Prostate gland (tissue), 2 donors: ENCODE measurements at regions not wholly inside any gene's neighbourhood (a gene's known extent, or its start where the extent isn't known, plus 50 kb on each side); places are given as distances from the start of the nearest gene placed in this dataset.

Source experiments
- DNase-seq: peaks from one replicate; pipeline ENCODE4 v3.0.0-alpha.2; 2019; ENCODE audit warnings: low spot score
- H3K27ac ChIP-seq, 2 donors: fragments of 200-600 bp; sonication (generic); 2 replicates each; pipeline ENCODE4 v1.5.1; 2017 to 2019
- H3K27me3 ChIP-seq: fragments of 200-600 bp; sonication (generic); replicated peaks from 2 replicates; pipeline ENCODE4 v1.5.1; 2019; ENCODE audit not compliant: insufficient read depth
- H3K36me3 ChIP-seq, 2 donors: fragments of 200-600 bp; sonication (generic); 1 replicate in 1 of 2; 2 replicates in 1 of 2; pipeline versions ENCODE4 v1.5.1 to v1.8.1; 2017 to 2019
- H3K4me1 ChIP-seq: fragments of 200-600 bp; sonication (generic); replicated peaks from 2 replicates; pipeline ENCODE4 v1.5.1; 2019
- H3K4me3 ChIP-seq, 2 donors: fragments of 200-600 bp; sonication (generic); 2 replicates each; pipeline ENCODE4 v1.5.1; 2017 to 2019
- H3K9me3 ChIP-seq: fragments of 200-600 bp; sonication (generic); 2 replicates; pipeline ENCODE4 v1.5.1; 2017
- CTCF ChIP-seq, 4 experiments: fragments of 200-600 bp in 2 of 4; fragments of 450-650 bp in 2 of 4; sonication (generic) in 2 of 4; IDR thresholded peaks; 1 replicate in 3 of 4; 2 replicates in 1 of 4; pipeline ENCODE4 v1.5.1; 2016 to 2019; ENCODE audit warnings: antibody characterized with exemption in 4 of 4, mild to moderate bottlenecking in 2 of 4, moderate library complexity in 2 of 4
- POLR2A ChIP-seq: fragments of 450-650 bp; IDR thresholded peaks from one replicate; pipeline ENCODE4 v1.6.1; 2016; ENCODE audit warnings: antibody characterized with exemption, mild to moderate bottlenecking
- POLR2AphosphoS5 ChIP-seq: sonication (generic); formaldehyde crosslinking; IDR thresholded peaks from one replicate; pipeline ENCODE4 v1.6.1; 2017; ENCODE audit warnings: antibody characterized with exemption
- WGBS: methylation state at CpG from one replicate; pipeline ENCODE4 v1.1.5; 2018; 5-methylcytosine and 5-hydroxymethylcytosine counted together
- intact Hi-C: fragments of 100-400 bp; cut with DNase I; formaldehyde crosslinking; loops from one replicate; pipeline ENCODE4 v1.14.2; 2022

- TF ChIP-seq POLR2A (no peak), CTCF (IDR thresholded peaks at IDR 0.05) (no peak), POLR2AphosphoS5 (no peak)
- no peaks in the 10 kb centered on the region for H3K4me1 ChIP-seq
- DNase-seq, result no peak
- 97% methylated on average over 2 of the region's 2 CpGs for WGBS
- no peaks in the 10 kb centered on the region for H3K36me3 ChIP-seq
- no peak overlapping the region for H3K4me3 ChIP-seq
- intact Hi-C loops, result no loop called here
- no peak overlapping the region for H3K27ac ChIP-seq
- no peaks in the 10 kb centered on the region for H3K27me3 ChIP-seq
- H3K9me3 ChIP-seq, result no peaks in the 10 kb centered on the region
These were observed 455.8 kb upstream of the MAP3K7 start for GRCh38 chr6:91042656-91043055.

- intact Hi-C loops, result no loop called here
- Histone ChIP-seq H3K4me1 (no peaks in the 10 kb centered on the region), H3K9me3 (no peaks in the 10 kb centered on the region), H3K27me3 (no peaks in the 10 kb centered on the region), H3K4me3 (no peak overlapping the region), H3K36me3 (no peaks in the 10 kb centered on the region), H3K27ac (no peak overlapping the region)
- DNase-seq, result no peak
- 89% methylated on average over 2 of the region's 2 CpGs for WGBS
- TF ChIP-seq POLR2A (no peak), CTCF (IDR thresholded peaks at IDR 0.05) (no peak), POLR2AphosphoS5 (no peak)
These were observed 447.1 kb upstream of the MAP3K7 start for GRCh38 chr6:91033964-91034363.

- TF ChIP-seq POLR2A (no peak), POLR2AphosphoS5 (no peak), CTCF (IDR thresholded peaks at IDR 0.05) (no peak)
- Histone ChIP-seq H3K36me3 (no peaks in the 10 kb centered on the region), H3K27me3 (no peaks in the 10 kb centered on the region), H3K9me3 (no peaks in the 10 kb centered on the region), H3K27ac (no peak overlapping the region), H3K4me3 (no peak overlapping the region), H3K4me1 (no peaks in the 10 kb centered on the region)
- intact Hi-C loops, result no loop called here
- DNase-seq, result no peak
- WGBS, result 86% methylated on average over 4 of the region's 4 CpGs
These were observed 444.7 kb upstream of the MAP3K7 start for GRCh38 chr6:91031581-91031980.

GRCh38 chr6:91029211-91029610 lies 442.3 kb upstream of the MAP3K7 start:
- 19% methylated on average over 6 of the region's 6 CpGs for WGBS
- Histone ChIP-seq H3K36me3 (no peaks in the 10 kb centered on the region), H3K4me1 (no peaks in the 10 kb centered on the region), H3K27ac (no peak overlapping the region), H3K4me3 (no peak overlapping the region), H3K27me3 (no peaks in the 10 kb centered on the region), H3K9me3 (no peaks in the 10 kb centered on the region)
- DNase-seq, result no peak
- intact Hi-C loops, result no loop called here
- TF ChIP-seq CTCF (IDR thresholded peaks at IDR 0.05) (no peak), POLR2A (no peak), POLR2AphosphoS5 (no peak)

- intact Hi-C loops, result no loop called here
These were observed 436.7 kb upstream of the MAP3K7 start for GRCh38 chr6:91023529-91023928.

More at GRCh38 chr6:91023529-91023928, 436.7 kb upstream of the MAP3K7 start:
- Histone ChIP-seq H3K4me3 (no peak overlapping the region), H3K36me3 (no peaks in the 10 kb centered on the region), H3K4me1 (no peaks in the 10 kb centered on the region), H3K27ac (no peak overlapping the region), H3K9me3 (no peaks in the 10 kb centered on the region), H3K27me3 (no peaks in the 10 kb centered on the region)
- DNase-seq, result no peak
- TF ChIP-seq POLR2A, result no peak
- TF ChIP-seq CTCF (IDR thresholded peaks at IDR 0.05), result no peak
- no peak for TF ChIP-seq POLR2AphosphoS5
